Omental fat pad (tissue), 3 donors: ENCODE measurements at regions not wholly inside any gene's neighbourhood (a gene's known extent, or its start where the extent isn't known, plus 50 kb on each side); places are given as distances from the start of the nearest gene placed in this dataset.

Source experiments
- ATAC-seq: fragments of 150-250 bp; one replicate; pipeline ENCODE4 v1.9.1; 2016; ENCODE audit warnings: mild to moderate bottlenecking, moderate library complexity; ENCODE audit not compliant: low FRiP score
- DNase-seq: peaks from one replicate; pipeline ENCODE4 v3.0.0-alpha.2; 2019; ENCODE audit warnings: low spot score
- CTCF ChIP-seq, 3 donors: fragments of 450-650 bp; IDR thresholded peaks; one replicate each; pipeline ENCODE4 v1.5.1; 2016 to 2017; ENCODE audit warnings: antibody characterized with exemption in 3 of 3, mild to moderate bottlenecking in 3 of 3, moderate library complexity in 2 of 3

DNA sequence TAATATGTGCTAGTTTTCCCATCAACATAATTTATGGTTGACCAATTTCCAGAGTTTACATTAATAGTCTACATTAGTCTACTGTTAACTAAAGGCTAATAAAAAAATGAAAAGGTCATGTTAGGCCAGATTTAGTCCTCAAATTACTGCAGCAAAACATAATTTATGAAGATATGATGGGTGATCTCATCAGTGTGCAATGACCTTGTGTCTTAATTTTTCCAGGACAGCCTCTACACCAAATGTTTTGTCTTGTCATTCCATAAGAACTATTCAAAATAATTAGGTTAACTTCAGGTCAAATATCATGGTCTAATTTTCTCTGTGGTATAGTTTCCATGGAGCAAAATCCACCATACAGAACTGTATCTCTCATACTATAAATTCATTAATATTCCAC, 234.2 kb downstream of the COL12A1 start:
- DNase-seq (no peak), ATAC-seq (no peak)
- TF ChIP-seq CTCF (IDR thresholded peaks at IDR 0.05), result no peak

DNA sequence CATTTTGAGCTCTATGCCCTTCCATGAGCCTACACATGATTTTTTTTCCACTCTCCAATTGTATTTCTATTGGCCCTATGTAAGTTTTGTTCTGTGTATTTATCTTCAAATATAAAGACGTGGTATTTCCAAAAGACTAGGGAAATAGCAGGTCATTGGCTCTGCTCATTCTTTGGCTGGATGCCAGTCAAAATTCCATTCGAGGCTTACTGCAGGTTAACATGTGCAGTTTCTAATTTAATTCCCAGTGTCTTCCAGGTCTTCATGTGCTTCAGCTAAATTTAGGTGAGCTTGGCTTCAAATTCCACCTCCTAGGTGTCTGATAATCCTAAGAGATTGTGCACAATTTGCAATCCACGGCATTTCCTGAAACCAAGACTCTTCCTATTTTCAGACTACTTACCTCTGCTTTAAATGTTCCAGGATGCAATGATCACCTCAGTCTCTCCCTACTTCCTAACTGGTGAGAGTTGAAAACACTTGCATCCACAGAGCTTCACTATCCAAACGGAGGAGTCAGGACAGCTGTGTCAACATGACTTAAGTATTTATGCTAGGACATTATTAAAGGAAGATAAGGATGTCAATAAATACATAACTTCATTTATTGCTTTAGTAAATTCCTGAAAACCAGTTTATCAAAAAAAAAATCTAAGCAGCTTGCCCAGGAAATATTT, 236.1 kb downstream of the COL12A1 start:
- ATAC-seq (no peak), DNase-seq (no peak)
- no peak for TF ChIP-seq CTCF (IDR thresholded peaks at IDR 0.05)

DNA sequence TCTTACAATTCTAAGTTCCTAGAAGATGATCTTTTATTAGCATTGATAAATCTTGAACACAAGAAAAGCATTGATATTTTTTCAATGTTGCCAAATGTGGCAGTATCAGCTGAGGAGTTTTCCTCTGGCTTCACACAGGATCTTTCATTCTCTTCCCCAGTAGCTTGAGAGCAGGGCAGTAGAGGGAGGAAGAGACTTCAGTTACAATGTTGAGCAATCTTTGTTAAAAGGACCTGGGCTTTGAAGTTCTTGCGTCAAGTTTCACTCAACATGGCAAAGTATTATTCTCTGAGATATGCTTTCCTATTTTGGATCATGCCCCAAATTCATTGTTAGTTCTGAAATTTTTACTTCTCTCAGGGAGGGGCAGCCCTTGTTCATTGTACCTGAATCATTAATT, 238.0 kb downstream of the COL12A1 start:
- ATAC-seq (no peak), DNase-seq (no peak)
- TF ChIP-seq CTCF (IDR thresholded peaks at IDR 0.05), result no peak

DNA sequence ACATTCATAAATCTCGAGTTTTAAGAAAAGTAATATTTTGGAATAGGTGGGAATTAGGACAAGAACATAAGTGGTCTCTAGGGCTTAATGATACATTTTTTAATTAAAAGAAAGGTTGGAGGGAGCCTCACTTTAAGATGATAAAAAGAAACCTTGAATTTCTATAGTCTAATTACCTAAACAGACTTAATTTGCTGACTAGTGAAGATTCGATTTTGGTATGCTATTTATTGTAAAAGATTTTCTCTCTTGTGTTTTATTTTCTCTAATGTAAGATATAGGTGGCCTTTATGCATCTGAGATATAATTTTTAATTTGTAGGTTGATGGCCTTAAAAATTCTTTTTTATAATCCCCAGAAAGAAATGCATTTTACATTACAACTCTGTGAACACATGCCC, 239.1 kb downstream of the COL12A1 start:
- no peak for TF ChIP-seq CTCF (IDR thresholded peaks at IDR 0.05)
- ATAC-seq, result no peak
- DNase-seq, result no peak

GRCh38 chr6:74964871-74965441, 240.9 kb downstream of the COL12A1 start:
- DNase-seq (no peak), ATAC-seq (no peak)
- TF ChIP-seq CTCF (IDR thresholded peaks at IDR 0.05), result no peak

- ATAC-seq (no peak), DNase-seq (no peak)
- TF ChIP-seq CTCF (IDR thresholded peaks at IDR 0.05), result no peak
Observed at GRCh38 chr6:74956559-74957428, 249.1 kb downstream of the COL12A1 start.
